ENCODE measurements at regions not wholly inside any gene's neighbourhood (a gene's known extent, or its start where the extent isn't known, plus 50 kb on each side); places are given as distances from the start of the nearest gene placed in this dataset.
"Not testable (repeated sequence)": the region's sequence is repeated elsewhere in the genome, so short reads cannot be mapped to it uniquely, and the experiment has no call there.

DNA sequence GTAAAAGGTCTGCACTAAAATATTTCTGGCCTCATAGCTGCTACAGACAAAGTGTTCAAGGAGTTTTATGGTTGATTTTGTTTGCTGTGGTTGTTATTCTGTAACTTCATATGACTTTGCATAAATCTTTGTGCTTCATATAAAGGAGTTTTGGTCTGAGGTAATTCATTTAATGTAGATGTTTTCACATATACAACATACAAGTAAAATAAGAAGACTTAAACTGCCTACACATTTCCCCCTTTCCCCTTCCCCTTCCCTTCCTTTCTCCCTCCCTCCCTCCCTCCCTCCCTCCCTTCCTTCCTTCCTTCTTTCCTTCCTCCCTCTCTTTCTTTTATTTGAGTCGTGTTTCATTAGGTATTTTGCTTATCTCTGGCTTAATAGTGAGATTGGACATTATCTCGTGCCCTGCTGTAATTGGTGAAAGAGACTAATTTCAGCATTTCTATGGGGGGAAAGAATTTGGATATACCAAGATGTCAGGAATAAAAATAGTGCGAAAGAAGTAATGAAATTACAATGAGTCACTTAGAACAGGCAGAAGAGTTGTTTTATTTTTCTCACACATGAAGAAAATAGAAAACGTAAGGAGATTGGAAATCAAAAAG is 144.9 kb upstream of the MAD2L1 start:
- no peak for TF ChIP-seq GATA1 (IDR thresholded peaks at IDR 0.05; ENCODE audit: low read depth, low read length)
- no peak for TF ChIP-seq POLR2A (IDR thresholded peaks at IDR 0.05; ENCODE audit: low read length)
- no peak for DNase-seq

DNA sequence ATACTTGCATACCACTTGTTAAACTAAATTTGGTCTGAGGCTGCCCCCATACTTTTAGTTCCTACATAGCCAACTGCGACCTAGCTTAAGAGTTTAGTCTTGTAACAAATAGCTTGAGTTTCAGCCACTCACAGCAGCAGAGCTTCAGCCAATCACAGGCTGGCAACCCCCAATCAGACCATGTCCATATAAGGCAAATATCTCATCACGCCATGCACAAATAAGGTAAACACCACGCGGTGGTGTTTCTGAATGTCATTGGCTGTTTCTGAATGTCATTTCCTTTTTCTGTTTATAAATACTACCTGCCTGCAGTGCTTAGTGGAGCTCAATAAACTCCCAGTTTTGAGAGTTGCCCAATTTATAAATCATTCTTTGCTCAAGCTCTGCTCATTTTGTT is 143.1 kb upstream of the MAD2L1 start:
- TF ChIP-seq POLR2A (IDR thresholded peaks at IDR 0.05; ENCODE audit: low read length) (no peak), GATA1 (IDR thresholded peaks at IDR 0.05; ENCODE audit: low read depth, low read length) (no peak)
- DNase-seq = no peak

DNA sequence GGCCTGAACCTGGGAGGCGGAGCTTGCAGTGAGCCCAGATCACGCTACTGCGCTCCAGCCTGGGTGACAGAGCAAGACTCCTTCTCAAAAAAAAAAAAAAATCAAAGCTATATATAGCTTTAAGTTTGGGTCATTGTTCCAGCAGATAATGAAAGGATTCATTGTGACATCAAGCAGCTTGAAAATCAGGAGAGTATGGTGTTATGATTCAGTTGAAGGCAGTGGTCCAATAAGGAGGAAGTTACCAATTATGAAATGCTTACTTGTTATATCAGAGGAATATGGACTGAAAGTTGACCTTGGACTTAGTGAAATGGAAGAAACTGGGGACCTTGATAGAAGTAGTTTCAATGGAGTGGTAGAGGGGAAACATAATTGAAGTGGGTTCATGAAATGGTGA is 140.4 kb upstream of the MAD2L1 start:
- TF ChIP-seq GATA1 (IDR thresholded peaks at IDR 0.05; ENCODE audit: low read depth, low read length) (no peak), POLR2A (IDR thresholded peaks at IDR 0.05; ENCODE audit: low read length) (no peak)
- no peak for DNase-seq

DNA sequence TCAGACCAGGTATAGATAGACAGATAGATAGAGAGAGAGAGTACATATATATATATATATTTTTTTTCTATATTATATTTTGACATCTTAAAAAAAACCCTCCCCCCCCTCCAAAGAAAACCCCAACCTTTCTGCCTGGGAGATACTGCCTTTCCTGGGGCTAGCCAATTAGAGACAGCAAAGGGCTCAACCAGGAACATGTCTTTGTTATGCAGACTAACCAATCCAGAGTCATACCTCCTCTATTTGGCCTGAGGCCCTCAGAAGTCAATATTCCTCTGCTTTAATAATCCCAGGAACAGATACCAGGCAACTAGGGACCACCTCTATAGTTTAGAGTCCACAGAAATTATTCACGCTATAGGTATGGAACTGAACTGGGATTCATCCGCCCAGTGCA is 135.6 kb upstream of the MAD2L1 start:
- TF ChIP-seq GATA1 (IDR thresholded peaks at IDR 0.05; ENCODE audit: low read depth, low read length) (no peak), POLR2A (IDR thresholded peaks at IDR 0.05; ENCODE audit: low read length) (no peak)
- no peak for DNase-seq

DNA sequence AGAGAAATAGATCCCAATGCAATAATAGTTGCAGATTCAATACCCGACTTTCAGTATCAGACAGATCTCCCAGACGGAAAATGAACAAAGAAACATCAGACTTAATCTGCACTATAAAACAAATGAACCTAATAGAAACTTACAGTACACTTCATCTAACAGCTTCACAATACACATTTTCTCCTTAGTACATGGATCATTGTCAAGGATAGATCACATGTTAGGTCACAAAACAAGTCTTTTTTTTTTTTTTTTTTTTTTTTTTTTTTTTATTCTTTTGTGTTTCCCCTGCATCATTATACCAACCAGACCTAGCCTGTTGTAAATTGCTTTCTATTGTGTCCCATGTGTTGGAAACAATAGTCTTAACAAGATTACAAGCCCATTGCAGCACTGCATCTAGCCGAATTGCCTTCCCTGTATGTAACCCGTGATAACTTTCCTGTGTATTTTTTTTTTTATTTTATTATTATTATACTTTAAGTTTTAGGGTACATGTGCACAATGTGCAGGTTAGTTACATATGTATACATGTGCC is 134.0 kb upstream of the MAD2L1 start:
- DNase-seq = not testable (repeated sequence)

DNA sequence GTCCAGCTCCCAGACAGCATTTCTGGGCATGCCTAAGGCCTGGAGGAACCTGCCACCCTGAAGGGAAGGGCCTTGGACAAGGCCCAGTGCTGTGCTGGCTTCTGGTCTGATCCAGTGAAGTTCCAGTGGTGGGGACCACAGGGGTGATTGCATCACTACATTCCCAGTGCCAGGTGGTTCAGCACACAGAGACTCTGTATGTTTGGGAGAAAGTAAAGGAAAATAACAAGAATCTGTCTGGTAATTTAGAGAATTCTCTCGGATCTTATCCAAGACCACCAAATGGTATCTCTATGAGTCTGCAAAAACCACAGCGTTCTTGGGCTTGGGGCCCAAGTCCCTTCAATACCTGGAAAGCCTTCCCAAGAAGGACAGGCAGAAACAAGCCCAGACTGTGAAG is 131.8 kb upstream of the MAD2L1 start:
- TF ChIP-seq POLR2A (IDR thresholded peaks at IDR 0.05; ENCODE audit: low read length) (no peak), GATA1 (IDR thresholded peaks at IDR 0.05; ENCODE audit: low read depth, low read length) (no peak)
- no peak for DNase-seq

DNA sequence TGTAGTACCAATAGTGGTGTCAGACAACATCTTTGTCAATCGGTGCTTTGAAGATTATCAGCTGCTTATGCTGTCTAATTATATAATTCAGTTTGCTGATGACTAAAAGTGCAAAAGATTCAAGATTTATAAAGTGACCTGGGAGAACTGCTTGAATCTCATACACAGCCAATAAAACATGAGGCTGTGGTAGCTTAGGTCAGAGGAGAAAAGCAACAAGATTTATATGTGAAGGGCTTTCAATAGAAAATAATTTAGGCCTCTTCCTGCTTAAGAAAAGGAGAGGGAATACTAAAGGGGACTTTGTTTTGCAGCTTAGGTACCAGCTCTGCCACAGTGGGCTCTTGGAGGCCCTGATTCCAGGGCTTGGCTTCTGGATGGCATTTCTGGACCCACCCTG is 111.0 kb upstream of the MAD2L1 start:
- DNase-seq = no peak
- TF ChIP-seq POLR2A (IDR thresholded peaks at IDR 0.05; ENCODE audit: low read length) (no peak), GATA1 (IDR thresholded peaks at IDR 0.05; ENCODE audit: low read depth, low read length) (no peak)

DNA sequence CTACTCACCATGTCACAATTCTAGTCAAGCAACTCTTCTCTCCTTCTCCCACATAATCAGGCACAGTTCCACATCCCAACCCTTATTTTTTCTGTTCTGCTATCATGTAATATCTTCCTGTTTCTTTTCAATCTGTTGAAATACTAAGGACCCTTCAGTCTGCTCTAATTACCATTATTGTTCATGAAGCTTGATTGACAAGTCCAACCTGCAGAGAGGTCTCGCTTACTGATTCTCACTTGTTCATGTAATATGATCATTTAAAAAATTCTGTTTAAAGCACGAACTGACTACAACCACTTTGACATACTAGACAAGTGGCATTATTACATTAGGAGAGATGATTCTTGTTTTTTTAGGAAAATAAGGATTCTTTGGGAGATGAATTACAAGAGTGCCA is 108.6 kb upstream of the MAD2L1 start:
- DNase-seq = no peak
- TF ChIP-seq POLR2A (IDR thresholded peaks at IDR 0.05; ENCODE audit: low read length) = no peak
- no peak for TF ChIP-seq GATA1 (IDR thresholded peaks at IDR 0.05; ENCODE audit: low read depth, low read length)

DNA sequence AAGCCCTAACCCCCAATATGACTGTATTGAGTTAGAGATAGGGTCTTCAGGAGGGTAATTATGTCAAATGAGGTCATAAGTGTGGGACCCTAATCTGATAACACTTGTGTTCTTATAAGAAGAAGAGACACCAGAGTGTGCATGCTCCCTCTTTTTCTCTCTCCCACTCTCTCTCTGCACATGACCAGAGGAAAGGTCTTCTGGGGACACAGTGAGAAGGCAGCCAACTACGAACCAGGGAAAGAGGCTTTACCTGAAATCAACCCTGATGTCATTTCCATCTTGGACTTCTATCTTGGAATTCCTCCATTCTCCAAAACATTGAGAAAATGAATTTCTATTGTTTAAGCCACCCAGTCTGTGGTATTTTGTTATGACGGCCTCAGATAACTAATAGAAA is 97.2 kb upstream of the MAD2L1 start:
- no peak for DNase-seq
- no peak for TF ChIP-seq GATA1 (IDR thresholded peaks at IDR 0.05; ENCODE audit: low read depth, low read length)
- TF ChIP-seq POLR2A (IDR thresholded peaks at IDR 0.05; ENCODE audit: low read length) = no peak

DNA sequence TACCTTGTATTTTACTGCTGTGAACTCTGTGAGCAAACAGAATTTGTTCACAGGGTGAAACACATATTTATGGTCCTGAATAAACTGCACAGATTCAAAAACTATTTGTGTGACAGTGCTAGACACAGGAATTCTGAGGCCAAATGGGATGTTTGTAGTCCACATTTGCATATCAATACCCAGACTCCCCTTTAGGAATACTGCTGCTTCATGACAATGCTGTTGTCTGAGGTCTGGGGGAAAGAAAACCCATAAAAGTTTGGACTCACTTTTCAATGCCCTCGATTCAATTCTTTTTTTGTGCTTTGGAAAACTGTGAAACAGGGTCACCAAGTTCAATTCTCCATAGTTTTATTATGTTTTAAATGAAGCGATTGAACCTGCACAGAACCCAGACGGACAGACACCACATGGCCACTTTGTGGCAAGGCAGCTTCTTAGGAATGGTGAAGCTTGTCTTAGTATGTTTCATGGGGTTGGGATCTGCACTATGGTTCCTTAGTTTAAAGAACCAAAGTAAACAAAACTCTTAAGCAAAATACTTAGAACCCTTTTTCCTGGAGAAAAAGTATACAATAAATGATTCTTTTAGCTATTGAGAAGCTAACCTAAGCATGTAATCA is 92.3 kb upstream of the MAD2L1 start:
- no peak for DNase-seq
- TF ChIP-seq GATA1 (IDR thresholded peaks at IDR 0.05; ENCODE audit: low read depth, low read length) (no peak), POLR2A (IDR thresholded peaks at IDR 0.05; ENCODE audit: low read length) (no peak)

DNA sequence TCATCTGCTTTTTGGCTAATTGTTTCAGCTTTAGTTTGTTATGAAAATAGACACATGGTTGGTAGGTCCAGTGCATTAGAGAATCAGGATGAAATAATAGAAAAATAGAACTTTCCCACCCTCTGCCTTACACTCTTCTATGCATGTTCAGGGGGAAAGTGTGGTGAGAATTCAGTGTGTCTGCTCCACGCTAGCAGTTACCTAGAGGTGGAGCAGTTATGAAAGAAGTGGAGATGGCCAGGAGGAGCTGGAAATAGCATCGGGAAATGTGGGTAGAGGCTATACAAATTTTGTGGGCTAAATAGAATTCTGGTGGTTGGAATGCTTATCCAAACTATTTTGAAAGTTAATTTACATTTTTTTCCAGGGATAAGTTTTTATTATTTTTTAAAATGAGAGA is 91.4 kb upstream of the MAD2L1 start:
- TF ChIP-seq GATA1 (IDR thresholded peaks at IDR 0.05; ENCODE audit: low read depth, low read length) (no peak), POLR2A (IDR thresholded peaks at IDR 0.05; ENCODE audit: low read length) (no peak)
- no peak for DNase-seq

DNA sequence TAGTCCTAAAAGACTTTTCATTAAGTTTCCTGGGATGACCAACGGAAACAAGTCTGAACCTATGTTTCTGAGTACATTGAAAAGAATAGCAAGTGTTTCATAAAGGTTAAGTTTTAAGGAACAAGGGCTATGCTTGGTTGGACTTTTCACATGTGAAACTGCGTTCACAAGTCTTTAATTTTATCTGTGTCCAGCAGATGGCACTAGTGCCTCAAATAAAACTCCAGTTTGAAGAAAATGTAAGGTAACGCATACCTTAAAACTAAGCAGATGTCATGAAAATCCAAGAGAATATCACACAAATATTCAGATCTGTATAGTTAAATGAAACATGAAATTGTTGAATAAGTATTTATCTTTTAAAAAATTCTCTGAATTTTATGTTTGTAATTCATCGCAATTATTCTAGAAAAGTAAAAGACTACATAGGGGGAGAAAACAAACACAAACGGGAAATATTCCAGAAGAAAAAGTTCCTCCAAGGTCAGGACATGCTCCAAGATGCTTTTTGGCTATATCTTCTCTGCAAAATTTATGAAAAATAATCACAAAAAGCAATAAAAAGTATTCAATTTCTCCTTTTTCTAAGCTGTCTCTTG is 89.6 kb upstream of the MAD2L1 start:
- TF ChIP-seq GATA1 (IDR thresholded peaks at IDR 0.05; ENCODE audit: low read depth, low read length) (no peak), POLR2A (IDR thresholded peaks at IDR 0.05; ENCODE audit: low read length) (no peak)
- peak; percentile 69 to 85 for DNase-seq

DNA sequence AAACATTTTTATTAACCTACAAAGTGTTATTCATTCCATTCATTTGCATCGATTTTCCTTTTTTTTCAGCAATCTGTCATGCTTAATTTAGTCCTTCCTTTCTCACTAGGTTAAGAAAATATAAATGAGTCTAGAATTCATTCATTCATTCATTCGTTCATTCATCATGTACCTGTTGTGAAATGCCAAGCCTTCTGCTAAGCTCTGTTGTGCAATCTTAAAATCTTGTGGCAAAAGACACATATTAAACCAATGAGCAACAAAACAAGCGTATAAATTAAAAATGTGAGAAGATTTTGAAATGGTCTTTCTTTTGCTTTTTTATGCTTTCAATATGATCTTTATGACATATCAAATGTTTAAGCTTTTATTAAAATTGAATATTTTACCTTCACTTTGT is 88.6 kb upstream of the MAD2L1 start:
- DNase-seq = no peak
- TF ChIP-seq GATA1 (IDR thresholded peaks at IDR 0.05; ENCODE audit: low read depth, low read length) = no peak
- TF ChIP-seq POLR2A (IDR thresholded peaks at IDR 0.05; ENCODE audit: low read length) = no peak

DNA sequence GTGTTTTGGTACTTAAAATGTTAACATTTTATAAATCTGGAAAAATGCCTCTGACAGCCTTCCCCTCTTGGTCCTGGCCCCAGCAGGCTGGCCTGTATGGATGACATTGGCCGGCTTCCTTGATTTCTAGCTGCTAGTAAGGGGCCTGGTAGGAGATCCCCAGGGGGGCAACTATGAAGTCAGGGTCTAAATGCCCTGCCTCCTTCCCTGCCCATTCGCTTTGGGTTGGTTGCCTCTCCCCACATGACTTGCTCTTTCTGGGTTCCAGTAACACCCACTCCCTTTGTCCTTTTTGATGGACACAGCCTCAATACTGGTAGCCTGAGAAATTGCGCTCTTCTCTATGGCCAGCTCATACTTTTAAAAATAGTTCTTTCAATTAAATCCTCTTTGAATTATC is 78.0 kb upstream of the MAD2L1 start:
- no peak for DNase-seq
- TF ChIP-seq GATA1 (IDR thresholded peaks at IDR 0.05; ENCODE audit: low read depth, low read length) (no peak), POLR2A (IDR thresholded peaks at IDR 0.05; ENCODE audit: low read length) (no peak)

DNA sequence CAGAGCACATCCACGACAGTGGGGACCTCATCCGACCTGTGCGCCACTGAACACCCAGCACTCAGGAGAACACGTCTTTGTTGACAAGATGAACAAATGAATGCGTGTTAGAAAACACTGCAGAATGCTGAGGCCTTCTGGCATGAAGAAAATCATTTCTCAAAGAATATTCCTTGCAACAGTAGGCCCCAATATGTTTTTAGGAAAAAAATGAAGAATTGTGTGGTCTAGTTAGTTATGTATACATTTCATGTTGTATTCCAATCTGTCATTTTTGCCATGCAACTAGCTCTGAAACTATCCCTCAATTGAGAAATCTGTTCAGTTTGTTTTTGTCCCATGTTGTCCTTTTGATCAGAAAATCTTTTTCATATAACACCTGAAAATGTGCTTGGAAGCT is 77.4 kb upstream of the MAD2L1 start:
- no peak for DNase-seq
- TF ChIP-seq GATA1 (IDR thresholded peaks at IDR 0.05; ENCODE audit: low read depth, low read length) (no peak), POLR2A (IDR thresholded peaks at IDR 0.05; ENCODE audit: low read length) (no peak)
